Peyer's patch (tissue), 4 donors: ENCODE measurements at regions not wholly inside any gene's neighbourhood (a gene's known extent, or its start where the extent isn't known, plus 50 kb on each side); places are given as distances from the start of the nearest gene placed in this dataset.

ENCODE experiments used
- POLR2A ChIP-seq, 2 donors: fragments of 450-650 bp; IDR thresholded peaks; one replicate each; pipeline ENCODE4 v1.5.1; 2017; ENCODE audit warnings: antibody characterized with exemption in 2 of 2, mild to moderate bottlenecking in 2 of 2, moderate library complexity in 2 of 2
- TF ChIP-seq, protein P1 (sequence below), 6 experiments: fragments of 450-650 bp in 4 of 6; fragments of 200-600 bp in 2 of 6; sonication (generic) in 1 of 6; IDR thresholded peaks; one replicate each; pipeline ENCODE4 v1.5.1; 2017 to 2019; ENCODE audit warnings: antibody characterized with exemption in 6 of 6, mild to moderate bottlenecking in 3 of 6, moderate library complexity in 1 of 6

DNA sequence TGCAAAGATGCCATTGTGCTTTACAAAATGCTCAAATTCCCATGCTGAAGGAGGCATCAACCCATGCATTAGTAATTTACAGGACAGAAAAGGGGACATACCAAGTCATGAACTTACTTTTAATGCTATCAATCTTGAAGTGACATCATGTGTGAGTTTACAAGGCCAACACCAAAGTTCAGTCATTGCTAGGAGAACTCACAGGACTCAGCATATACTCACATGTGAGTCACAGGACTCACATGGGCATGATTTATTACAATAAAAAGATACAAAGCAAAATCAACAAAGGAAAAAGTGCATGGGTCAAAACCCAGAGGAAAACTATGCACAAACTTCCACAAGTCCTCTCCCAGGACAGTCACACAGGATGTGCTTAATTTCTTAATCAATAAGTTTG lies 1656.0 kb downstream of the MRPL39 start:
- TF ChIP-seq, protein P1, sequence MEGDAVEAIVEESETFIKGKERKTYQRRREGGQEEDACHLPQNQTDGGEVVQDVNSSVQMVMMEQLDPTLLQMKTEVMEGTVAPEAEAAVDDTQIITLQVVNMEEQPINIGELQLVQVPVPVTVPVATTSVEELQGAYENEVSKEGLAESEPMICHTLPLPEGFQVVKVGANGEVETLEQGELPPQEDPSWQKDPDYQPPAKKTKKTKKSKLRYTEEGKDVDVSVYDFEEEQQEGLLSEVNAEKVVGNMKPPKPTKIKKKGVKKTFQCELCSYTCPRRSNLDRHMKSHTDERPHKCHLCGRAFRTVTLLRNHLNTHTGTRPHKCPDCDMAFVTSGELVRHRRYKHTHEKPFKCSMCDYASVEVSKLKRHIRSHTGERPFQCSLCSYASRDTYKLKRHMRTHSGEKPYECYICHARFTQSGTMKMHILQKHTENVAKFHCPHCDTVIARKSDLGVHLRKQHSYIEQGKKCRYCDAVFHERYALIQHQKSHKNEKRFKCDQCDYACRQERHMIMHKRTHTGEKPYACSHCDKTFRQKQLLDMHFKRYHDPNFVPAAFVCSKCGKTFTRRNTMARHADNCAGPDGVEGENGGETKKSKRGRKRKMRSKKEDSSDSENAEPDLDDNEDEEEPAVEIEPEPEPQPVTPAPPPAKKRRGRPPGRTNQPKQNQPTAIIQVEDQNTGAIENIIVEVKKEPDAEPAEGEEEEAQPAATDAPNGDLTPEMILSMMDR (IDR thresholded peaks at IDR 0.05) = no peak
- TF ChIP-seq POLR2A (IDR thresholded peaks at IDR 0.05) = no peak
